ENCODE measurements at regions not wholly inside any gene's neighbourhood (a gene's known extent, or its start where the extent isn't known, plus 50 kb on each side); places are given as distances from the start of the nearest gene placed in this dataset.

GRCh38 chr9:31790720-31791119 is 593.7 kb upstream of the ACO1 start:
- TF ChIP-seq ZNF274 (IDR thresholded peaks at IDR 0.05; ENCODE audit: low read depth, low read length): no peak
- no peak for TF ChIP-seq YY1 (IDR thresholded peaks at IDR 0.05; ENCODE audit: insufficient read depth, insufficient read length)
- no peak for TF ChIP-seq SUZ12 (IDR thresholded peaks at IDR 0.05; ENCODE audit: extremely low read depth, insufficient read depth, insufficient read length)

All from NT2/D1 (cell line).